Right forelimb (tissue), 1 donor: ENCODE measurements at regions not wholly inside any gene's neighbourhood (a gene's known extent, or its start where the extent isn't known, plus 50 kb on each side); places are given as distances from the start of the nearest gene placed in this dataset.
"Not testable (repeated sequence)": the region's sequence is repeated elsewhere in the genome, so short reads cannot be mapped to it uniquely, and the experiment has no call there.

Experiments
- DNase-seq: peaks from one replicate; pipeline ENCODE4 v3.0.0-alpha.2; 2018

DNA sequence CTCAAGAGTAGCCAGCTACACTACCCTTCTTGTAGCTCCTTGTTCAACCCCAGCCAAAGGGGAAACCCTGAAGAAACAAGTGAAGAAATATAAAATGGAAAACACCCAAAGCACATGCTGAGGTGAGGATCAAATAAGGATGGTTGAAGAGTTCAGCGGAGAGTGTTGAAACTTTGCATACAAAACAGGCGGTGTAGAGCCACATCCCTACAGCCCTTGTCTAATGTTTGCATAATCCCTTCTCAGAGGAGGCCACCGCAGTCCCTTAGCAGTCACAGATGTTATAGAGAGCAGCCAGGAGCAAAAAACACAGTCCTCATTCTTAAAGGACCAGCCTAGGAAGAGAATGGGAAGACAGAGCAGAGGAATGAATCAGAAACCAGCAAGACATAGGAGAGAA is 350.7 kb upstream of the SASH1 start:
- no peak for DNase-seq

DNA sequence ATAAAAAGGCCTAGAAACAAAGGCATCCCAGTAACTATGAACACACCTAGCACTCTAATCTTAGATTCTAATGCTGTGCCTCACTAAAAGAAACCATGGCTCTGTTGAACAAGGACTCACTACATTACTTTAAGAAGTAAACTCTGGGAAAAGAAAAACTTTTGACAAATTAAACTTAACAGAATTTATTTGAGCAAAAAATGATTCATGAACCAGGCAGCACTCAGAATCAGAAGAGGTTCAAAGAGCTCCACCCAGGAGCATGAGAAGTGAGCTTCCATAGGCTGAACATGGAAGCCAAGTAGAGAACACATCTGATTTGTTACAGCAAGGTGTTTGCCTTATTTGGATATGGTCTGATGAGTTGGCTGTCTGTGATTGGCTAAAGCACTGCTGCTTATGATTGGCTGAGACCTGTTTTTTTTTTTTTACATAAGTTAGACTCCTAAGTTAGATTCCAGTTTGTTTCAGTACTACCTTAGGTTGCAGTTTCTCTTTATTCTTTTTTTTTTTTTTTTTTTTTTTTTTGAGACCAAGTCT is 343.6 kb upstream of the SASH1 start:
- DNase-seq = no peak

DNA sequence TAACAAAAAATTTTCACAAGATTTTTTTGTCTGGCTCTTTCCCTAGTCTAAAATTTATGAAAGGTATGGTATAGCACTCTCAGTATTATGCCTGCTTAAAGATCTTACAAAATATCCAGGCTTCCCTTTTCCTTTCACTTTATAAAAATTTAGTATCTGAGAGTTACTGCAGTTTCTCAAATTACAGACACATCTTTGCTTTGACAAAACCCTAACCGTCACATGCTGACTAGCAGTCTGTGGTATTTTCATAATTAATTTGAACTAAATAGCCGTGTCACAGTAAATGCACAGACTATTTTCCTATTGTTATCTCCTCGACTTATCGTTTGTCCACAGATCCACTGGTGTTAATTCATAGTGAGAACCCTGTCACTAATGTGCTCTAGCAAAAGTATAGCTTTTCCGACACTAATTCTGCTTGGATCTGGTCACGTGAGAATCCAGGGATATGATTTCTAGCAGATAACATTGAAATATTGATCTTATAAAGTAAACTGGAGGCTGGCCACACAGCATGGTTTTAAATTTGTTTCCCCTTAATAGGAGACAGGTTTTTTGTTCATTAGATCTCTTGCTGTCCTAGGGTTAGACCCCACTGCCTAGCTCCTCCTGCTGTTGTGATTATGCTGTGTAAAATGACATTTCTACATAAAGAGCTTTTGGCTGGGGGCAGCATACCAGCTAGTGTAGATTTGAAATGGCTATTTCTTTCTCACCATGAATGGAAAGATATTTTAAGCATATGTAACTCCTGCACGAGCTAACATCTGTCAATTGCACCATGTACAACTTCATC is 340.6 kb upstream of the SASH1 start:
- DNase-seq = no peak

DNA sequence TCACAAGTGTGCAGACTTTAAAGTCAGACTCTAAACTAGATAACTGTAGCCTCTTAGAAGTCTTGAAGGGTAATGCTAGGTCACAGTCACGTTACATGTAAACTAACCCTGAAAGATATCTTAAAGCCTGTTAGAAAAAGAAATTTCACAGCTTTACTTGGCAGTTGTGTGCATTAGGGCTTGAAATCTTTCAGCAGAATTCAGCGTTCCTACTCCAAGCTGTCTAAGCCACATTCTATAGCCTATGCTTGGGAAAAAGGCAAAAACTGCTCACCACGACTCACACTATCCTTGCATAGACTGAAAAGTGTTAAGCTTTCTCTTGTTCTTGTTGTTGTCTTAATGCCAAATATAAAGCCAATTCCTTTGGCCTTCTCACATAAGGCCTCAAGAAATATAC is 338.0 kb upstream of the SASH1 start:
- no peak for DNase-seq

DNA sequence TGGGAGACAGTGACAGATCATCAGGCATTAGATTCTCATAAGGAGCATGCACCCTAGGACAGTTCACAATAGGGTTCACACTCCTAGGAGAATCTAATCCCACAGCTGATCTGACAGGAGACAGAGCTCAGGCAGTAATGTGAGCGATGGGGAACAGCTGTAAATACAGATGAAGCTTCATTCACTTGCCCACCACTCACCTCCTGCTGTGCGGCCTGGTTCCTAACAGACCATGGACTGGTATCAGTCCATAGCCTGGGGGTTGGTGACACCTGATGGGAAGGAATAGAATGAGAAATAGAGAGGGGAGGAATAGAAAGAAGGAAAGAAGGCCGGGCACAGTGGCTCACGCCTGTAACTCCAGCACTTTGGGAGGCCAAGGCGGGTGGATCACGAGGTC is 336.8 kb upstream of the SASH1 start:
- no peak for DNase-seq

DNA sequence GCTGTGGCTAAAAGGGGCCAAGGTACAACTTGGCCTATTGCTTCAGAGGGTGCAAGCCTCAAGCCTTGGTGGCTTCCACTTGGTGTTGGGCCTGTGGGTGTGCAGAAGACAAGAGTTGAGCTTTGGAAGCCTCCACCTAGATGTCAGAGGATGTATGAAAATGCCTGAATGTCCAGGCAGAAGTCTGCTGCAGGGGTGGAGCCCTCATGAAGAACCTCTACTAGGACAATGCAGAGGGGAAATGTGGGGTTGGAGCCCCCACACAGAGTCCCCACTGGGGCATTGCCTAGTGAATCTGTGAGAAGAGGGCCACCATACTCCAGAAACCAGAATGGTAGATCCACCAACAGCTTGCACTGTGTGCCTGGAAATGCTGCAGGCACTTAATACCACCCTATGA is 332.1 kb upstream of the SASH1 start:
- not testable (repeated sequence) for DNase-seq

DNA sequence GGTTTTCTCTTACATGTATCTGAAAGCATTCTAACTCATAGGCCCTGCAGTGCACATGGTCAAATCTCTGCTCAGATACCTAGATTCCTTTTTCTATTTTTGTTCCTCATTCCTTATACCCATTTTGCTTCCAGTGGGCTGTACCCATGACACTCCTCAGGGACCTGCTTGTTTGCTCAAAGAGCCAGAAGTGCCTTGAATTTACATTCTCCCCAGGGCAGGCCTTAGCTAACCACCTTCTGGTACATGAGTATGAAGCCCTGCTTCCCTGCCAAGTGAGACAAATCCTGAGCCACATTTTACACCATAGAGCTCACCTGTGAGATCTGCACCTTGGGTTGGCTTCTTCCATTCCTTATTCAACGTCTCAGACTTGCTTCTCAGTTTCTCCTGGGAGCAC is 326.6 kb upstream of the SASH1 start:
- no peak for DNase-seq

DNA sequence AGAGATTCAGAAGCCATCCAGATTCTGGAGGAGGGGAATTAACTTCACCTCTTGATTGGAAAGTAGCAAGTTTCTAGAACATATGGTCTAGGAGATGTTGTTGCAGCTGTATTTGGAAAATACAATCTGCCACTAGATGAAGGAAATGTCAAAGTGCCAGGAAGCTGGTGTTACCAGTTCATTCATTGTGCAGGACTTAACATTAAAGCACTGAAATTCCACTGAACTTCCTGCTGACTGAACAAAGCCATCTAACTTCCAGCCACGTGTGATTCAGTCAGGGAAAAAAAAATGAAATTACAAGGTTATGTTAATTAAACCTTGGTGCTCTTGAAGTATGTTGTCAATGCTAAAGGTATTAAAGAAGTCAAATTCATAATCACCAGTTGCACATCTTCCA is 321.5 kb upstream of the SASH1 start:
- DNase-seq = no peak

DNA sequence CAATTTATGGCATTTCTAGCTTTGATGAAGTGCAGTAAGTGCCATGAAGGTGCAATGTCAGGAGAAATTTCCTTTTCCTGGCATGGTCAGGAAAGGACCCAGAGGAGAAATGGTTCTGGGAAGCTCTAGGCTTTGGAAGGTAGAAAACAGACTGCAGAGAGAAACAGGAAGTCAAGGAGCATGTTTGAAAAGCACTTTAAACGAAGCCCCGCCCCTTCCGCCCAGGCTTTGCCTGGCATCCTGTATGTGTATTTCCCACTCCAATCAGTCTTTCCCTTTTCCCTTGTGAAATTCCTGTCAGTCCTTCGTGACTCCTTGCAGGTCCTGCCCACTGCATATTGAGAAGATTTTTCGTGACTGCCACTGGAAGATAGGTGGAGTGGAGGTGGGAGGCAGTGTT is 320.9 kb upstream of the SASH1 start:
- no peak for DNase-seq

DNA sequence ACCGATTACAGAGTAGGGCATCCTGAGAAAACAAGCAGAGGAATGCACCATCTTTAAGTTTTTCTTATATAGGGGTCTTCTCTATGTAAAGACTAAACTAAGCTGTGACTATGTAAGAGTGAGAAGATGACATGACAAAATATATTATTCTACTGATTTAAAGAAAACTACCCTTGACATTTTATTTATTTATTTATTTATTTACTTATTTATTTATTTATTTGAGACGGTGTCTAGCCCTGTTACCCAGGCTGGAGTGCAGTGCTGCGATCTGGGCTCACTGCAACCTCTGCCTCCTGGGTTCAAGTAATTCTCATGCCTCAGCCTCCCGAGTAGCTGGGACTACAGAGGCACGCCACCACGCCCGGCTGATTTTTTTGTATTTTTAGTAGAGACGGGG is 320.4 kb upstream of the SASH1 start:
- DNase-seq = not testable (repeated sequence)

DNA sequence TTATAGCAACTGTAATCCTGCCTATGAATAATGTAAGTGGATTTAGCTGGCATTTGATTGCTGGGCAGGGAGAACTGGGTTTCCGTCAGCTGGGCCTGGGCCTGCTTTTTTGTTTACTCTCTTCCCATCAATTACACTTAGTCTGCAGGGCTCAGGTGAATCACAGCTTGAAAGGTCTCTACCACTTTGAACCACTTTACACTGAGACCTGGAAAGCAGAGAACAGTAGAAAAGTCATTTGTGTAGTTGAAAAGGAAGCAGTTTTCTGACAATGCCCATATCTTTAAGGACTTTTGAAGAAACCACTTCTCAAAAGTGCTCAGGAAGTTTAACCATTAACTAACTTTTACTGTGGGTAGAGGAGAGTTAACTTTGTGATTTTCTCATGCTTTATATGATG is 315.4 kb upstream of the SASH1 start:
- no peak for DNase-seq

DNA sequence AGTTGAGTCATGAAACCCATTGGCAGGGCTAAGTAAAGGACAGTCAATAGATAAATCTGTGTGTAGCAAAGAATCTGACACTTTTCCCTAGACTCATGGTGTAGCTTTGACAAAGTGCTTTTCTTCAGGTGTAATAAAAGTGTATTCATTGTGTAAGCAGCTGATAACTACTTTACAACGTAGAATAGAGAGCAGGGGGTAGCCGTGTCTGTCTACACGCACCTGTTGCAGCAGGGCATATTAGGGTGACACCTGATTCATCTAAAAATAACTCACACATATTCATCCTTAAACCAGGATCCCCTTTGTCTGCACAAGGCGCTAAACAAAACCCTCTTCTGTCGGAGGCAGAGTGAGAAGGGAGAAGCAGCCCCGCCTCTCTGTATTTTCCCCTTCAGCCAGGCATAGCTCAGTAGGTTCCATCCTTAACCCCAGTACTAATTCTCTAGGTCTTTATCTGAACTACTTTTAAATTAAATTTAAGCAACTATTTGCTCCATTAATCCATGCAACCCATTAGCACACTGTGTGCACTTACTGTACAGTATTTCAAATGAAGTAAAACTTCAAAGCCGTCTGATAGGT is 306.7 kb upstream of the SASH1 start:
- DNase-seq = no peak

DNA sequence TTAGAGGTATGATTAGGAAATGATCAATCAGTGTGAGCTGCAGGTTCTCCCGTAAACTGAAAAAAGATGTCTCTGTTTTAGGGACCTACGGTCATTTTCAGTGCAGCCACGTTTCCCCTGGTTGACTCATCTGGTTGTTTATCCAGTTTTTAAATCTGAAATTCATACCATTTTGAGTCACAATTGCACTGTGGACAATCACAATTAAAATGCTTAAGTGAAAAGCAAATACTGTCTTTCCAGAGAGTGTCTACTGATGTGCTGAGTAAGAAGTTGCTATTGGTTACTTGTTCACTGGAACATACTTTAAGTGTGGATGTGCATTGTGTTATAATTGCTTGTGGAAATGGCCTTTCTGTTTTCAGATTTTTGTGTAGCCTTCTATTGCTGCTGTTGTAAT is 305.1 kb upstream of the SASH1 start:
- DNase-seq = no peak

DNA sequence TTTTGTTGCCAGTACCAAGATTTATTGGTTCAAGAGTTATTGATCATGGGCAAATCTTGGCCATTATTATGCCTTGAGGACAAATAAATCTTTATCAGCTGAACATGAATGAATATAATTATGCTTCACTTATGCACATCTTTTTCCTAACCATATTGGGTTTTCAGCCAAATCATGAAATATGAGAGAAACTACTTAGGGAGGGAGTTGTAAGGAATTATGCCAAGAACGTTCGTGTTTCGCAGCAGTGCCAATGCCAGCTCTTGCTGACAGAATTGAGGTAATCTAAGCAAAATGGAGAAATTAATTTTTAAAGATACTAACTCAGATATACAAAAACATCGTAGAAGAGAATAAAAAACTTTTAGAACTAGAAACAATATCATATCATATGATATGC is 301.1 kb upstream of the SASH1 start:
- DNase-seq = no peak

DNA sequence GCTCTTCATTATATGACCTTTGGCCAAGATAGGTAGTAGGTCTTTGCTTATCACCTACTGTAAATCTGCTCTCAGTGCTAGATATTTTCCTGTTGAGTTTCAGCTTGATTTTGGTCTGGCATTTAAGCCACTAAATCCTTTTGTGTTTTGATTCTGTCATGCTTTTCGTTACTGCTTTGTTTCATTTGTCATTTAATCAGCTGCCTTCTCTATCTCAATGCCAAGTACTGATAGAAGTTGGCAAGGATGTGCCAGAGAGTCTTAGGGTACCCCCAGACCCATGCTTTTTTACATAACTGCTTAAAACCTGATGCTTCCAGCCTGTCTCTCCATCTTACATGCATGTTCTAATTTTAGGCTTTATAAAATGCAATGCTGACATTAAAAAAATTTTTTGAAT is 300.1 kb upstream of the SASH1 start:
- no peak for DNase-seq

DNA sequence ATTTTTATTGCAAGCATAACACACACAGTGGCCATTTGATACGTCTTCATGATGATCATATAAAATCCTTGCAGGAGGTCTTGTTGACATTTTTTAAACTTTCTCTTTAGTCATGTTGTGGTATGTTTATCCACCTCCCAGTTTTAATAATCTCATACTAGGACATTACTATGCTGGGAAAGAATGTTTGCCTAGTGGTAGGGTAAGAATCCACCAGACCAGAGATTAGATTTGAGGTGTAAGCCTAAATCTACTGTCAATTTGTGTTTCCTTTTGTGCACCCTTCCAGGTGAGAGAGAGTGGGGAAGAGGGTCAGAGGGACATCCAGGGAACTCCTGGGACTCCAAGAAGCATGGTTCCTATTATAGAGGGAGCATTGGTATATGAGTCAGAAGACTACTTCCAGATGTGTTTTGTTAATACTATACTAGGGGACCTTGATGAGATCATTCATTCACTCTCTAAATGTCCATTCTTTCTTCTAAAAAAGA is 298.3 kb upstream of the SASH1 start:
- no peak for DNase-seq

DNA sequence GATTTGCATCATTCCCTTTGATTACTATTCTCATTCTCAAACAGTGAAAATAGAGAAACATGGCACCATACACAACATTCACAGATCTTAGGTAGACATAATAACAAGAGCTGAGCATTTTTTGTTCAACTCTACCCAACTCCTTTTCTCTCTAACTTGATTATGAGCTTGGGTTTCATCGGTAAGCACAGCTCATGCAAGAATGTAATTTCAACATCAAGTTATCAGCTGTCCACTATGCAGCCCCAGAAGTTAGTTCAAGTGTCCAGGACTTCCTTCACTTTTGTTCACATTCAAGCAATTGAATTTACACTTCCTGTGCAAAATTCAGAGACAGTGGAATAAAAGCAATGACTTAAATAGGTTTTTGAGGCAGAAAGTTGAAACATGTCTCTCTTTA is 297.7 kb upstream of the SASH1 start:
- DNase-seq = no peak

DNA sequence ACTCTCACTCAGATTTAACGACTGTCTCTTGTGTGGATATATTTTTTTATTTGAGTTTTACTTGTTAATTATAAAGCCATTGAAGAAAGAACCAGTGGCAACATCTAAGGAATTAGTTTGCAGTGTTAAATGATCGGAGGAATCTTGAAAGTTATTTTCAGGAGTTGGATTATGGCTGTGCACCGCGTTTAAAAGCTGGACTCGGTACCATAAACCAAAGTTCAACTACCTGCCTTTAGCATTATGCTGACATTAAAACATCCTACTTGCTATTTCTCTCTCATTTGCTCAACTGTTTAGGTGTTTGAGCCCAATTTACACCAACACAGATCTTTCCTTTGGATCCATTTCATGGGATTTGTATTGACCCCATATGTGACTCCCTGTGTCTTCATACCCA is 289.4 kb upstream of the SASH1 start:
- DNase-seq = no peak

DNA sequence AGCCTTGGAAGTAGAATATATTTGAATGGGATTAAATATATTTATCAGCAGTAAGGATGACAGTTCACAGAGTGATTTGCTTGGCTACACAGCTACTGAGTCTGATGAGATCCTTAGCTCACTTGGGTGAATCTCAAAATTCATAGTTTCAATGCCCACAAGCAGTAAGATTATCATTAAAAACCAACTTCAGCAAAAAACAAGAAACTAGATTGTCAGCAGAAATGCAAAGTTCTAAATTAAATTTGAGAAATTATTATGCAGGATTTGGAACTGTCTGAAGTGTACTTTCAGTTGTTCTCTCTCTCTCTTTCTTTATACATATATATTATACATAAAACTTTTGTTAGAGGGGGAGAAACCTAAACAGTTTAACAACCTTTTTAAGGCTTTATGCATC is 288.8 kb upstream of the SASH1 start:
- no peak for DNase-seq

DNA sequence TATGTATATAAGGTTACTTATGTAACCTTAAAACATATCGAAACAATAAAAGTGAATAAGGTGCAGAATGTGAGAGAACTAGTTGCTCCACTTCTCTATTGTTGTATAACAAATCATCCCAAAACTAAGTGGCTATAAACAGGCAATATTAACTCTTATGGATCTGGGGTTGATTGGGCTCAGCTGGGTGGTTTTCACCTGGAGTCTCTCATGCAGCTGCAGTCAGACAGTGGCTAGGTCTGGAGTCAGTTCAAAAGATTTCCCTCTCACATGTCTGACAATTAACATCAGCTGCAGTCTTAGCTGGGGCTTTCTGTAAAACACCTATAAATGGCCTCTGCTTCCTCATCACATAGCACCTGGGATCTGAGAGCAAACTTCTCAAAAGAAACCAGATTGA is 288.4 kb upstream of the SASH1 start:
- no peak for DNase-seq

DNA sequence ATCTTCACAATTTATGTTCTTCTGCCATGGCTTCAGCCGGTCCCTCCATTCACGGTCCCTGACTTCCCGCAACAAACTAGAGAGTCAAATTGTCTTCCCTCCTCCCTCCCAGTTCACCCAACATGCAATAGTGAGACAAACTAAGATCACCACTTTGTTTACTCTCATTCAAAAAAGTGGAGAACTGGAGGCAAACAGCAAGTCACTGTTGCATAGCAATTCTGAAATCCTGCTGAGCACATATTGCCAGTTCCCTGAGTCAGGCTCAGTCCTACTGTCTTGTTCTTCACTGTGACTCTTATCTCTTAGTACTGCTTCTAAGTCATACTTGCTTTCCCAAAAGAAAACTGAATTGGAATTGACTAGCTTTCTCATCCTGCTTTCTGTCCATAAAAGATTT is 287.2 kb upstream of the SASH1 start:
- DNase-seq = no peak

DNA sequence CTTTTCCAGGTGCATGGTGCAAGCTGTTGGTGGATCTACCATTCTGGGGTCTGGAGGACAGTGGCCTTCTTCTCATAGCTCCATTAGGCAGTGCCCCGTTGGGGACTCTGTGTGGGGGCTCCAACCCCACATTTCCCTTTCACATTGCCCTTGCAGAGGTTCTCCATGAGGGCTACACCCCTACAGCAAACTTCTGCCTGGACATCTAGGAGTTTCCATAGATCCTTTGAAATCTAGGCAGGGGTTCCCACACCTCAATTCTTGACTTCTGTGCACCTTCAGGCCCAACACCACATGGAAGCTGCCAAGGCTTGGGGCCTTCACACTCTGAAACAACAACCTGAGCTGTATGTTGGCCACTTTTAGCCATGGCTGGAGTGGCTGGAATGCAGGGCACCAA is 282.8 kb upstream of the SASH1 start:
- no peak for DNase-seq

DNA sequence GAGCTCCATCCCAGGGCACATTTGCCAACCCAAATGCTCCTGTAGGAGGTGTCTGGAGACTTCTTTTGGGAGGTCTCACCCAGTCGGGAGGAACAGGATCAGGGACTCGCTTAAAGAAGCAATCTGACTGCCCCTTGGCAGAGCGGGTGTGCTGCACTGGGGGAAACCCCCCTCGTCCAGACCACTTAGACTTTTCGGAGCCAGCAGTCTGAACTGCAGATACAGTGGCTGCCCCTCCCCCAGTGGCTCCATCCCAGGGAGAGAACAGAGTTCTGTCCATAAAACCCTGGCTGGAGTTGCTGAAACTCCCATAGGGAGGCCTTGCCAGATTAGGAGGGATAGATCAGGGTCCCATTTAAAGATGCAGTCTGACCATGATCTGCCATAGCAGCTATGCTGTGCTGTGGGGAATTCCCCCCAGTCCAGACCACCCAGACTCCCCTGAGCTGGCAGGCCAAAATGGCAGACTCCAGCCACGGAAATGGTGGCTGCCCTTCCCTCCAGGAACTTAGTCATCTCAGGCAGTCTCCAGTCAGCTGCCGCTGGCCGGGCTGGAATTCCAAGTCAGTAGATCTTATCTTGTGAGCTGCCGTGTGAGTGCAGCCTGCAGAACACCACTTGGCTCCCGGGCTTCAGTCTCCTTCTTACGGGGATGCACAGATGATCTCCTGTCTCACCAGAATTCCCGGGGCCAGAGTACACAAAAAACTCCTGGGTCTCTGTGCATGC is 278.1 kb upstream of the SASH1 start:
- no peak for DNase-seq
